ENCODE measurements at regions not wholly inside any gene's neighbourhood (a gene's known extent, or its start where the extent isn't known, plus 50 kb on each side); places are given as distances from the start of the nearest gene placed in this dataset.

GRCh38 chr5:106418196-106418595 is 1252.5 kb downstream of the EFNA5 start:
- ATAC-seq (no peak), DNase-seq (ENCODE audit: low read depth, low spot score) (no peak)
- Histone ChIP-seq H2AFZ (ENCODE audit: low read depth, low read length, poor library complexity, severe bottlenecking) (no peak overlapping the region), H3K79me2 (ENCODE audit: insufficient read depth, low read length) (no peaks in the 10 kb centered on the region), H3K4me3 (replicated peaks in 1 of 2; ENCODE audit: low read depth in 1 of 2, low read length in 2 of 2) (no peak overlapping the region), H3K9me2 (ENCODE audit: insufficient read depth) (no peaks in the 10 kb centered on the region), H3K9me3 (ENCODE audit: control insufficient read depth in 1 of 2, insufficient read depth in 1 of 2, low read depth in 1 of 2, low read length in 2 of 2) (no peaks in the 10 kb centered on the region; a peak in 1 of 4 replicates), H3K36me3 (ENCODE audit: control insufficient read depth in 1 of 2, insufficient read depth in 2 of 2, low read length in 2 of 2) (no peaks in the 10 kb centered on the region), H3K27ac (ENCODE audit: low read depth, low read length) (no peak overlapping the region), H3K4me1 (ENCODE audit: control insufficient read depth in 1 of 2, insufficient read depth in 2 of 2, low read length in 2 of 2) (no peaks in the 10 kb centered on the region), H3K4me2 (ENCODE audit: low read length) (no peak overlapping the region), H4K20me1 (ENCODE audit: insufficient read depth) (no peaks in the 10 kb centered on the region), H3K27me3 (ENCODE audit: insufficient read depth, low read length) (no peaks in the 10 kb centered on the region), H3K9ac (ENCODE audit: low read length) (no peak overlapping the region)
- ChIA-PET POLR2A (no interaction called here), RAD21 (ENCODE audit: low non-redundant PET in 1 of 2, low total read pairs in 2 of 2, uncharacterized antibody in 2 of 2, unreplicated experiment in 2 of 2) (no interaction called here), CTCF (no interaction called here)
- intact Hi-C loops (cut with micrococcal nuclease): no loop called here
- no TSS peak for BruUV-seq (replicated peaks)
- TF ChIP-seq, protein P1, sequence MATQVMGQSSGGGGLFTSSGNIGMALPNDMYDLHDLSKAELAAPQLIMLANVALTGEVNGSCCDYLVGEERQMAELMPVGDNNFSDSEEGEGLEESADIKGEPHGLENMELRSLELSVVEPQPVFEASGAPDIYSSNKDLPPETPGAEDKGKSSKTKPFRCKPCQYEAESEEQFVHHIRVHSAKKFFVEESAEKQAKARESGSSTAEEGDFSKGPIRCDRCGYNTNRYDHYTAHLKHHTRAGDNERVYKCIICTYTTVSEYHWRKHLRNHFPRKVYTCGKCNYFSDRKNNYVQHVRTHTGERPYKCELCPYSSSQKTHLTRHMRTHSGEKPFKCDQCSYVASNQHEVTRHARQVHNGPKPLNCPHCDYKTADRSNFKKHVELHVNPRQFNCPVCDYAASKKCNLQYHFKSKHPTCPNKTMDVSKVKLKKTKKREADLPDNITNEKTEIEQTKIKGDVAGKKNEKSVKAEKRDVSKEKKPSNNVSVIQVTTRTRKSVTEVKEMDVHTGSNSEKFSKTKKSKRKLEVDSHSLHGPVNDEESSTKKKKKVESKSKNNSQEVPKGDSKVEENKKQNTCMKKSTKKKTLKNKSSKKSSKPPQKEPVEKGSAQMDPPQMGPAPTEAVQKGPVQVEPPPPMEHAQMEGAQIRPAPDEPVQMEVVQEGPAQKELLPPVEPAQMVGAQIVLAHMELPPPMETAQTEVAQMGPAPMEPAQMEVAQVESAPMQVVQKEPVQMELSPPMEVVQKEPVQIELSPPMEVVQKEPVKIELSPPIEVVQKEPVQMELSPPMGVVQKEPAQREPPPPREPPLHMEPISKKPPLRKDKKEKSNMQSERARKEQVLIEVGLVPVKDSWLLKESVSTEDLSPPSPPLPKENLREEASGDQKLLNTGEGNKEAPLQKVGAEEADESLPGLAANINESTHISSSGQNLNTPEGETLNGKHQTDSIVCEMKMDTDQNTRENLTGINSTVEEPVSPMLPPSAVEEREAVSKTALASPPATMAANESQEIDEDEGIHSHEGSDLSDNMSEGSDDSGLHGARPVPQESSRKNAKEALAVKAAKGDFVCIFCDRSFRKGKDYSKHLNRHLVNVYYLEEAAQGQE (IDR thresholded peaks at IDR 0.05; ENCODE audit: low read depth): no peak
- no peak for TF ChIP-seq SRF (IDR thresholded peaks at IDR 0.05; ENCODE audit: low read depth)
- no peak for TF ChIP-seq EZH2 (IDR thresholded peaks at IDR 0.05)
- no peak for TF ChIP-seq SIN3A (IDR thresholded peaks at IDR 0.05; ENCODE audit: low read depth)
- no peak for TF ChIP-seq POLR2AphosphoS5 (IDR thresholded peaks at IDR 0.05; ENCODE audit: low read depth, low read length)
- no peak for TF ChIP-seq EZH2phosphoT487 (IDR thresholded peaks at IDR 0.05; ENCODE audit: borderline replicate concordance)
- no peak for TF ChIP-seq ZFX (IDR thresholded peaks at IDR 0.05)
- TF ChIP-seq TCF7L2 (IDR thresholded peaks at IDR 0.05; ENCODE audit: borderline replicate concordance, extremely low read depth, insufficient read depth, insufficient read length): no peak
- no peak for TF ChIP-seq ELF1 (IDR thresholded peaks at IDR 0.05; ENCODE audit: borderline replicate concordance, low read depth)
- TF ChIP-seq ZNF274 (IDR thresholded peaks at IDR 0.05; ENCODE audit: low read depth, low read length): no peak
- no peak for TF ChIP-seq SP1 (IDR thresholded peaks at IDR 0.05; ENCODE audit: low read depth)
- TF ChIP-seq RAD21 (IDR thresholded peaks at IDR 0.05; ENCODE audit: low read depth): no peak

Data from HCT116 (cell line).